Astrocyte (in vitro differentiated cells and primary cell): ENCODE measurements at regions not wholly inside any gene's neighbourhood (a gene's known extent, or its start where the extent isn't known, plus 50 kb on each side); places are given as distances from the start of the nearest gene placed in this dataset.
A peak's percentile ranks its signal among the peaks of the same experiment; 100 is the strongest.

Source experiments
- DNase-seq: peaks from one replicate; pipeline ENCODE4 v3.0.0-alpha.2; 2010; ENCODE audit warnings: low read depth
- FAIRE-seq: peaks from 2 replicates; lab custom pipeline; 2011; peaks lifted over from hg19 to GRCh38; lab: Jason Lieb, UNC
- H2AFZ ChIP-seq: 2 replicates; pipeline ENCODE4 v1.6.0; 2012; ENCODE audit warnings: low read depth, low read length, inconsistent platforms
- H3K27ac ChIP-seq: 2 replicates; pipeline ENCODE4 v1.5.1; 2011; ENCODE audit warnings: low read depth, low read length, inconsistent platforms
- H3K27me3 ChIP-seq: 2 replicates; pipeline ENCODE4 v1.6.0; 2011; ENCODE audit warnings: low read length, inconsistent platforms; ENCODE audit not compliant: insufficient read depth
- H3K36me3 ChIP-seq: 2 replicates; pipeline ENCODE4 v1.5.1; 2011; ENCODE audit warnings: low read length, inconsistent platforms; ENCODE audit not compliant: insufficient read depth
- H3K4me1 ChIP-seq: 2 replicates; pipeline ENCODE4 v1.5.1; 2011; ENCODE audit warnings: low read length, inconsistent platforms; ENCODE audit not compliant: insufficient read depth
- H3K4me2 ChIP-seq: 2 replicates; pipeline ENCODE4 v1.6.0; 2012; ENCODE audit warnings: low read length, inconsistent platforms
- H3K4me3 ChIP-seq: 2 replicates; pipeline ENCODE4 v1.5.1; 2011; ENCODE audit warnings: low read depth, mild to moderate bottlenecking, low read length, inconsistent platforms; ENCODE audit not compliant: insufficient read depth
- H3K79me2 ChIP-seq: 2 replicates; pipeline ENCODE4 v1.6.0; 2012; ENCODE audit warnings: mild to moderate bottlenecking, low read length, inconsistent platforms; ENCODE audit not compliant: insufficient read depth
- H3K9ac ChIP-seq: 2 replicates; pipeline ENCODE4 v1.6.0; 2012; ENCODE audit warnings: mild to moderate bottlenecking, low read length, inconsistent platforms
- H3K9me3 ChIP-seq: 2 replicates; pipeline ENCODE4 v1.5.1; 2012; ENCODE audit warnings: low read depth, mild to moderate bottlenecking, low read length, inconsistent platforms; ENCODE audit not compliant: insufficient read depth
- H4K20me1 ChIP-seq: 2 replicates; pipeline ENCODE4 v1.6.0; 2012; ENCODE audit warnings: low read length, inconsistent platforms; ENCODE audit not compliant: insufficient read depth
- H3K27ac Mint-ChIP-seq: one replicate; pipeline ENCODE4 v1.8.0; 2021; ENCODE audit warnings: mild to moderate bottlenecking, mixed read lengths; ENCODE audit not compliant: unreplicated experiment
- H3K27me3 Mint-ChIP-seq: one replicate; pipeline ENCODE4 v1.8.0; 2021; ENCODE audit warnings: low read depth, mixed read lengths; ENCODE audit not compliant: unreplicated experiment
- H3K36me3 Mint-ChIP-seq: one replicate; pipeline ENCODE4 v1.8.0; 2021; ENCODE audit warnings: low read depth, mixed read lengths; ENCODE audit not compliant: unreplicated experiment
- H3K4me1 Mint-ChIP-seq: one replicate; pipeline ENCODE4 v1.8.0; 2021; ENCODE audit warnings: low read depth, mixed read lengths; ENCODE audit not compliant: unreplicated experiment
- H3K4me3 Mint-ChIP-seq: one replicate; pipeline ENCODE4 v1.8.0; 2021; ENCODE audit warnings: mild to moderate bottlenecking, moderate library complexity, mixed read lengths; ENCODE audit not compliant: unreplicated experiment
- H3K9me3 Mint-ChIP-seq: one replicate; pipeline ENCODE4 v1.8.0; 2021; ENCODE audit warnings: mild to moderate bottlenecking, mixed read lengths; ENCODE audit not compliant: unreplicated experiment
- CTCF ChIP-seq: IDR thresholded peaks from 2 replicates; pipeline ENCODE4 v1.5.1; 2011; ENCODE audit warnings: low read depth, mild to moderate bottlenecking, inconsistent platforms, low read length, moderate library complexity; ENCODE audit not compliant: insufficient read depth
- EZH2 ChIP-seq: IDR thresholded peaks from 2 replicates; pipeline ENCODE4 v1.6.1; 2012; ENCODE audit warnings: mild to moderate bottlenecking, low read length, inconsistent platforms; ENCODE audit not compliant: insufficient read depth

GRCh38 chr7:114099337-114099736 is 180.5 kb upstream of the PPP1R3A start:
- H3K9ac ChIP-seq: no peak overlapping the region
- Mint-ChIP-seq H3K4me3 (no peak overlapping the region), H3K4me1 (peaks cover 2% of the 10 kb centered on the region), H3K27me3 (no peaks in the 10 kb centered on the region), H3K36me3 (no peaks in the 10 kb centered on the region), H3K27ac (no peak overlapping the region), H3K9me3 (peaks cover 2% of the 10 kb centered on the region)
- H3K4me2 ChIP-seq: no peak overlapping the region
- H3K9me3 ChIP-seq: no peaks in the 10 kb centered on the region
- no peak for TF ChIP-seq CTCF
- no peak for TF ChIP-seq EZH2
- no peak overlapping the region for H2AFZ ChIP-seq
- H3K79me2 ChIP-seq: no peaks in the 10 kb centered on the region
- no peaks in the 10 kb centered on the region for H4K20me1 ChIP-seq
- H3K4me3 ChIP-seq: no peak overlapping the region
- no peak for DNase-seq
- FAIRE-seq: no peak
- no peaks in the 10 kb centered on the region for H3K4me1 ChIP-seq
- no peak overlapping the region for H3K27ac ChIP-seq
- H3K27me3 ChIP-seq: no peaks in the 10 kb centered on the region
- no peaks in the 10 kb centered on the region for H3K36me3 ChIP-seq

- Histone ChIP-seq H4K20me1 (no peaks in the 10 kb centered on the region), H3K27me3 (no peaks in the 10 kb centered on the region), H3K4me1 (no peaks in the 10 kb centered on the region), H3K79me2 (no peaks in the 10 kb centered on the region), H3K9me3 (no peaks in the 10 kb centered on the region), H3K9ac (no peak overlapping the region), H3K36me3 (no peaks in the 10 kb centered on the region), H3K4me2 (no peak overlapping the region), H3K27ac (no peak overlapping the region), H3K4me3 (no peak overlapping the region), H2AFZ (no peak overlapping the region)
- H3K4me1 Mint-ChIP-seq: no peaks in the 10 kb centered on the region
- no peak for TF ChIP-seq EZH2
- no peak for TF ChIP-seq CTCF
- H3K36me3 Mint-ChIP-seq: no peaks in the 10 kb centered on the region
- H3K9me3 Mint-ChIP-seq: peaks cover 2% of the 10 kb centered on the region
- no peak for DNase-seq
- H3K27me3 Mint-ChIP-seq: no peaks in the 10 kb centered on the region
- no peak for FAIRE-seq
- no peak overlapping the region for H3K27ac Mint-ChIP-seq
- H3K4me3 Mint-ChIP-seq: no peak overlapping the region
These were observed 177.1 kb upstream of the PPP1R3A start for GRCh38 chr7:114095885-114096284.

GRCh38 chr7:114088470-114088940 is 169.7 kb upstream of the PPP1R3A start:
- Histone ChIP-seq H3K36me3 (no peaks in the 10 kb centered on the region), H3K27me3 (peaks cover 13% of the 10 kb centered on the region), H3K4me1 (peaks cover 17% of the 10 kb centered on the region), H4K20me1 (no peaks in the 10 kb centered on the region), H3K4me3 (no peak overlapping the region), H3K79me2 (no peaks in the 10 kb centered on the region), H3K4me2 (no peak overlapping the region), H3K9ac (no peak overlapping the region), H3K27ac (no peak overlapping the region), H2AFZ (no peak overlapping the region), H3K9me3 (peaks cover 3% of the 10 kb centered on the region)
- Mint-ChIP-seq H3K4me1 (peaks cover 1% of the 10 kb centered on the region), H3K27ac (no peak overlapping the region), H3K27me3 (peaks cover 25% of the 10 kb centered on the region), H3K9me3 (no peaks in the 10 kb centered on the region), H3K36me3 (no peaks in the 10 kb centered on the region), H3K4me3 (peak overlapping the region; percentile 66)
- FAIRE-seq (no peak), DNase-seq (no peak)
- no peak for TF ChIP-seq EZH2
- TF ChIP-seq CTCF: no peak
